SK-N-SH treated with all-trans-retinoic acid at 6 μM for 48 hours (cell line): ENCODE measurements at regions not wholly inside any gene's neighbourhood (a gene's known extent, or its start where the extent isn't known, plus 50 kb on each side); places are given as distances from the start of the nearest gene placed in this dataset.

Experiments used
- ATAC-seq: fragments of 200-7000 bp; cut with Tn5 transposase; 3 replicates; pipeline ENCODE4 v1.9.1; 2020; ENCODE audit warnings: mild to moderate bottlenecking, moderate library complexity
- ARNTL ChIP-seq: fragments of 450-650 bp; formaldehyde crosslinking; IDR thresholded peaks from 2 replicates; pipeline ENCODE4 v1.5.0; 2020; ENCODE audit warnings: low read depth, mild to moderate bottlenecking, moderate library complexity, borderline replicate concordance
- BACH2 ChIP-seq: fragments of 250-450 bp; sonication (Bioruptor Pico); IDR thresholded peaks from 2 replicates; pipeline ENCODE4 v1.9.0; 2021; ENCODE audit warnings: mild to moderate bottlenecking, borderline replicate concordance
- CREB5 ChIP-seq: fragments of 250-450 bp; sonication (Bioruptor Pico); IDR thresholded peaks from 2 replicates; pipeline ENCODE4 v1.5.1; 2020; ENCODE audit warnings: low read depth, mild to moderate bottlenecking, moderate library complexity
- CSRNP3 ChIP-seq: fragments of 250-450 bp; sonication (Bioruptor Pico); IDR thresholded peaks from 2 replicates; pipeline ENCODE4 v1.5.1; 2021; ENCODE audit warnings: mild to moderate bottlenecking, moderate library complexity
- ESRRG ChIP-seq: fragments of 250-450 bp; sonication (Bioruptor Pico); IDR thresholded peaks from 2 replicates; pipeline ENCODE4 v1.6.1; 2021; ENCODE audit warnings: mild to moderate bottlenecking
- GLIS3 ChIP-seq: fragments of 250-450 bp; sonication (Bioruptor Pico); IDR thresholded peaks from 2 replicates; pipeline ENCODE4 v1.5.0; 2020; ENCODE audit warnings: mild to moderate bottlenecking, moderate library complexity
- ISL1 ChIP-seq: fragments of 250-450 bp; sonication (Bioruptor Pico); IDR thresholded peaks from 2 replicates; pipeline ENCODE4 v2.1.2; 2022; ENCODE audit warnings: mild to moderate bottlenecking, moderate library complexity
- PATZ1 ChIP-seq: fragments of 250-450 bp; sonication (Bioruptor Pico); IDR thresholded peaks from 2 replicates; pipeline ENCODE4 v1.8.0; 2020; ENCODE audit warnings: mild to moderate bottlenecking, moderate library complexity, borderline replicate concordance
- POU6F1 ChIP-seq: fragments of 250-450 bp; sonication (Bioruptor Pico); IDR thresholded peaks from 2 replicates; pipeline ENCODE4 v1.8.0; 2021; ENCODE audit warnings: low read depth, mild to moderate bottlenecking, moderate library complexity, borderline replicate concordance
- PPARA ChIP-seq: fragments of 250-450 bp; sonication (Bioruptor Pico); IDR thresholded peaks from 2 replicates; pipeline ENCODE4 v1.5.0; 2020; ENCODE audit warnings: mild to moderate bottlenecking, borderline replicate concordance
- RARB ChIP-seq: fragments of 250-450 bp; sonication (Bioruptor Pico); IDR thresholded peaks from 2 replicates; pipeline ENCODE4 v1.8.0; 2021; ENCODE audit warnings: mild to moderate bottlenecking, moderate library complexity
- SNAI2 ChIP-seq: fragments of 250-450 bp; sonication (Bioruptor Pico); IDR thresholded peaks from 2 replicates; pipeline ENCODE4 v1.5.0; 2020; ENCODE audit warnings: mild to moderate bottlenecking, moderate library complexity
- TCF4 ChIP-seq: fragments of 250-450 bp; sonication (Bioruptor Pico); IDR thresholded peaks from 2 replicates; pipeline ENCODE4 v1.8.0; 2021; ENCODE audit warnings: mild to moderate bottlenecking, moderate library complexity, borderline replicate concordance
- TOX ChIP-seq: fragments of 250-450 bp; sonication (Bioruptor Pico); IDR thresholded peaks from 2 replicates; pipeline ENCODE4 v1.8.0; 2021; ENCODE audit warnings: mild to moderate bottlenecking, moderate library complexity, borderline replicate concordance
- TSHZ2 ChIP-seq: fragments of 250-450 bp; sonication (Bioruptor Pico); IDR thresholded peaks from 2 replicates; pipeline ENCODE4 v1.5.0; 2020; ENCODE audit warnings: mild to moderate bottlenecking, moderate library complexity
- ZC3H10 ChIP-seq: fragments of 250-450 bp; sonication (Bioruptor Pico); IDR thresholded peaks from 2 replicates; pipeline ENCODE4 v1.5.1; 2021; ENCODE audit warnings: mild to moderate bottlenecking, moderate library complexity
- ZFP3 ChIP-seq: fragments of 250-450 bp; sonication (Bioruptor Pico); IDR thresholded peaks from 2 replicates; pipeline ENCODE4 v1.5.0; 2020; ENCODE audit warnings: mild to moderate bottlenecking, moderate library complexity
- ZFP30 ChIP-seq: fragments of 450-650 bp; formaldehyde crosslinking; IDR thresholded peaks from 2 replicates; pipeline ENCODE4 v1.5.0; 2022; ENCODE audit warnings: mild to moderate bottlenecking, moderate library complexity
- ZNF70 ChIP-seq: fragments of 450-650 bp; formaldehyde crosslinking; IDR thresholded peaks from 2 replicates; pipeline ENCODE4 v1.5.0; 2020; ENCODE audit warnings: mild to moderate bottlenecking, moderate library complexity
- ZNF8 ChIP-seq: fragments of 450-650 bp; formaldehyde crosslinking; IDR thresholded peaks from 2 replicates; pipeline ENCODE4 v1.5.0; 2020; ENCODE audit warnings: mild to moderate bottlenecking, moderate library complexity

GRCh38 chr2:19790291-19790690 lies 111.5 kb downstream of the TTC32 start:
- TF ChIP-seq ZNF70 (CRISPR knock-in tag) (no peak), TSHZ2 (CRISPR knock-in tag) (no peak), CSRNP3 (CRISPR knock-in tag) (no peak), PATZ1 (CRISPR knock-in tag) (no peak), ZC3H10 (no peak), ISL1 (no peak), SNAI2 (CRISPR knock-in tag) (no peak), BACH2 (CRISPR knock-in tag) (no peak), ARNTL (CRISPR knock-in tag) (no peak), POU6F1 (CRISPR knock-in tag) (no peak), TOX (CRISPR knock-in tag) (no peak), RARB (no peak), CREB5 (CRISPR knock-in tag) (no peak), TCF4 (CRISPR knock-in tag) (no peak), PPARA (CRISPR knock-in tag) (no peak)
- ATAC-seq, result no peak

- ATAC-seq, result no peak
Observed at GRCh38 chr2:19787134-19787533, 114.6 kb downstream of the TTC32 start.

GRCh38 chr2:19786408-19787058 lies 115.2 kb downstream of the TTC32 start:
- TF ChIP-seq PPARA (CRISPR knock-in tag) (no peak), BACH2 (CRISPR knock-in tag) (no peak), RARB (no peak), ARNTL (CRISPR knock-in tag) (no peak)
- ATAC-seq, result peak; percentile 21; the same call in 1 of the 3 replicates

More at GRCh38 chr2:19787134-19787533, 114.6 kb downstream of the TTC32 start:
- TF ChIP-seq ESRRG (CRISPR knock-in tag) (no peak), ZC3H10 (no peak), GLIS3 (CRISPR knock-in tag) (no peak), ZFP3 (CRISPR knock-in tag) (no peak)
- TF ChIP-seq, all 23 proteins: peak for 0

GRCh38 chr2:19785867-19786266 lies 115.9 kb downstream of the TTC32 start:
- ATAC-seq, result no peak
- TF ChIP-seq ZNF70 (CRISPR knock-in tag), result no peak
- no peak for TF ChIP-seq TCF4 (CRISPR knock-in tag)
- no peak for TF ChIP-seq ZNF8
- no peak for TF ChIP-seq SNAI2 (CRISPR knock-in tag)
- TF ChIP-seq BACH2 (CRISPR knock-in tag), result no peak
- TF ChIP-seq POU6F1 (CRISPR knock-in tag), result no peak
- TF ChIP-seq ISL1, result no peak
- TF ChIP-seq GLIS3 (CRISPR knock-in tag), result no peak
- TF ChIP-seq ZC3H10, result no peak
- TF ChIP-seq RARB, result no peak
- TF ChIP-seq CREB5 (CRISPR knock-in tag), result no peak
- no peak for TF ChIP-seq ZFP30 (CRISPR knock-in tag)
- no peak for TF ChIP-seq TOX (CRISPR knock-in tag)
